ENCODE measurements at regions not wholly inside any gene's neighbourhood (a gene's known extent, or its start where the extent isn't known, plus 50 kb on each side); places are given as distances from the start of the nearest gene placed in this dataset.

DNA sequence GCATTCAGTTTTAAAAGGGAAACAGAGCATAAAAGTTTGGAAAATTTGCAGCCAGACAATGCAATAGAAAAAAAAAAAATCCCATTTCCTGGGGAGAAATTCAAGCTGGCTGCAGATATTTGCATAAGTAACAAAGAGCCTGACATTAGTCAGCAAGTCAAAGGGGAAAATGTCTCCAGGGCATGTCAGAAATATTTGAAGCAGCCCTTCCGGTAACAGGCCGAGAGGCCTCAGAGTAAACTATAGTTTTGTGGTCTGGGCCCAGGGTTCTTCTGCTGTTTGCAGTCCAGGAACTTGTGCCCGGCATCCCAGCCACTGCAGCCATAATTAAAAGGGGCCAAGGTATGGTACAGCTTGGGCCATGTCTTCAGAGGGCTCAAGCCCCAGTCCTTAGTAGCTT, 411.6 kb upstream of the BCHE start:
- TF ChIP-seq CTCF (IDR thresholded peaks at IDR 0.05 in 4 of 5, conservative IDR thresholded peaks at IDR 0.05 in 1 of 5) (no peak), POLR2A (IDR thresholded peaks at IDR 0.05) (no peak)

Measured in gastrocnemius medialis (tissue), 4 donors.